ENCODE measurements at regions not wholly inside any gene's neighbourhood (a gene's known extent, or its start where the extent isn't known, plus 50 kb on each side); places are given as distances from the start of the nearest gene placed in this dataset.

DNA sequence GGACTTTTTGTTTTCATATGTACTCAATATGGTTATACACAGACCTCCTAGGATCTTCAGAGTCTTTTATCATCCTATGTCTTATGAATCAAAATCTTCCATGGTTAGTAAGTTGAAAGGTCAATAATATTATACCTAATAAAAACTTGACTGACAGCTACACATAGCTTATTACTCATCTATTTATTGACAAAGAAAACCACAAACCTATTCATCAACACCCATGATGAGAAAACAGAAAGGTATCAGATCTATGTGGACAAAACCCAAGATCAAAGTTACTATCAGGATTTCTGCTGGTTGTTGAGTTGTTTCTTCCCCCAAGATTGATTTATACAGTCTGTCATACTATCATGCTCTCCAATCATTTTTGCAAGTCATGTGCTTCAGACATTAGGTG, 460.1 kb upstream of the MANEA start:
- TF ChIP-seq CTCF (conservative IDR thresholded peaks at IDR 0.05 in 1 of 2, IDR thresholded peaks at IDR 0.05 in 1 of 2; ENCODE audit: low read depth in 1 of 2, low read length in 2 of 2) = no peak
- no peak for TF ChIP-seq EZH2 (IDR thresholded peaks at IDR 0.05; ENCODE audit: low read length, missing control alignments)
